Activated B cell treated with CpG ODN at 0.5 μM for 24 hours (primary cell): ENCODE measurements at regions not wholly inside any gene's neighbourhood (a gene's known extent, or its start where the extent isn't known, plus 50 kb on each side); places are given as distances from the start of the nearest gene placed in this dataset.

ENCODE experiments used
- ATAC-seq: fragments of 200-7000 bp; cut with Tn5 transposase; one replicate; pipeline ENCODE4 v1.10.0; 2021; ENCODE audit warnings: low read depth, mild to moderate bottlenecking, moderate library complexity
- CTCF ChIA-PET: fragments of 350-600 bp; sonication (Branson Sonifier 250); formaldehyde crosslinking; loops from one replicate; lab custom pipeline; 2021; ENCODE audit warnings: antibody characterized with exemption; lab: Charles Lee
- POLR2A ChIA-PET: fragments of 350-600 bp; sonication (Branson Sonifier 250); formaldehyde crosslinking; loops from one replicate; lab custom pipeline; 2021; ENCODE audit warnings: antibody characterized with exemption; lab: Charles Lee
- DNase-seq: peaks from one replicate; pipeline ENCODE4 v3.0.0; 2022
- H3K27ac Mint-ChIP-seq: one replicate; pipeline ENCODE4 v1.8.0; 2020; ENCODE audit warnings: mixed read lengths
- H3K27me3 Mint-ChIP-seq: one replicate; pipeline ENCODE4 v1.8.0; 2021; ENCODE audit warnings: mixed read lengths
- H3K36me3 Mint-ChIP-seq: one replicate; pipeline ENCODE4 v1.8.0; 2021; ENCODE audit warnings: low read depth, mixed read lengths
- H3K4me1 Mint-ChIP-seq: one replicate; pipeline ENCODE4 v1.8.0; 2021; ENCODE audit warnings: mixed read lengths
- H3K4me3 Mint-ChIP-seq: one replicate; pipeline ENCODE4 v1.8.0; 2020; ENCODE audit warnings: mild to moderate bottlenecking, mixed read lengths
- H3K9me3 Mint-ChIP-seq: one replicate; pipeline ENCODE4 v1.8.0; 2020; ENCODE audit warnings: mixed read lengths
- CTCF ChIP-seq: fragments of 200-600 bp; IDR thresholded peaks from one replicate; pipeline ENCODE4 v1.8.0; 2022; ENCODE audit warnings: antibody characterized with exemption, mild to moderate bottlenecking
- intact Hi-C: fragments of 100-400 bp; cut with micrococcal nuclease; formaldehyde crosslinking; loops from one replicate; pipeline ENCODE4 v1.15.1; 2024

- no peak for TF ChIP-seq CTCF
- DNase-seq: no peak
- intact Hi-C loops: no loop called here
- Mint-ChIP-seq H3K4me1 (no peaks in the 10 kb centered on the region), H3K27ac (no peak overlapping the region), H3K9me3 (no peaks in the 10 kb centered on the region), H3K4me3 (no peak overlapping the region), H3K27me3 (no peaks in the 10 kb centered on the region), H3K36me3 (no peaks in the 10 kb centered on the region)
- ChIA-PET POLR2A (no interaction called here), CTCF (no interaction called here)
- no peak for ATAC-seq
Observed at GRCh38 chr1:168379104-168379860, 98.6 kb downstream of the TBX19 start.

GRCh38 chr1:168375566-168376300, 95.1 kb downstream of the TBX19 start:
- Mint-ChIP-seq H3K36me3 (no peaks in the 10 kb centered on the region), H3K4me1 (no peaks in the 10 kb centered on the region), H3K4me3 (no peak overlapping the region), H3K27ac (no peak overlapping the region), H3K27me3 (no peaks in the 10 kb centered on the region), H3K9me3 (no peaks in the 10 kb centered on the region)
- POLR2A ChIA-PET: no interaction called here
- ATAC-seq: no peak
- no peak for DNase-seq
- intact Hi-C loops: no loop called here
- CTCF ChIA-PET: interaction anchor here (1.1 kb wide), 1 partner anchor 33 kb away, joined by 5 read pairs; no protein-coding TSS in a partner anchor
- TF ChIP-seq CTCF: no peak

- no peak for DNase-seq
- no peak for ATAC-seq
- TF ChIP-seq CTCF: no peak
- intact Hi-C loops: no loop called here
- no peak overlapping the region for H3K4me3 Mint-ChIP-seq
- ChIA-PET CTCF (interaction anchor here (1.1 kb wide), 1 partner anchor 32 kb away, joined by 5 read pairs; no protein-coding TSS in a partner anchor), POLR2A (no interaction called here)
- H3K4me1 Mint-ChIP-seq: no peaks in the 10 kb centered on the region
- no peak overlapping the region for H3K27ac Mint-ChIP-seq
- H3K27me3 Mint-ChIP-seq: no peaks in the 10 kb centered on the region
- no peaks in the 10 kb centered on the region for H3K36me3 Mint-ChIP-seq
- no peaks in the 10 kb centered on the region for H3K9me3 Mint-ChIP-seq
Observed at GRCh38 chr1:168374566-168374965, 93.9 kb downstream of the TBX19 start.

- Mint-ChIP-seq H3K27me3 (no peaks in the 10 kb centered on the region), H3K36me3 (no peaks in the 10 kb centered on the region), H3K4me1 (no peaks in the 10 kb centered on the region), H3K4me3 (no peak overlapping the region), H3K9me3 (no peaks in the 10 kb centered on the region), H3K27ac (no peak overlapping the region)
- ATAC-seq (no peak), DNase-seq (no peak)
- no peak for TF ChIP-seq CTCF
- intact Hi-C loops: no loop called here
- ChIA-PET CTCF (no interaction called here), POLR2A (no interaction called here)
Observed at GRCh38 chr1:168373869-168374268, 93.2 kb downstream of the TBX19 start.

GRCh38 chr1:168372861-168373371, 92.2 kb downstream of the TBX19 start:
- CTCF ChIA-PET: no interaction called here

More at GRCh38 chr1:168372861-168373371, 92.2 kb downstream of the TBX19 start:
- intact Hi-C loops: no loop called here
- H3K36me3 Mint-ChIP-seq: no peaks in the 10 kb centered on the region
- TF ChIP-seq CTCF: no peak
- ATAC-seq: no peak
- no peaks in the 10 kb centered on the region for H3K4me1 Mint-ChIP-seq
- DNase-seq: no peak
- no peak overlapping the region for H3K27ac Mint-ChIP-seq
- POLR2A ChIA-PET: no interaction called here
- H3K9me3 Mint-ChIP-seq: no peaks in the 10 kb centered on the region
- H3K27me3 Mint-ChIP-seq: no peaks in the 10 kb centered on the region
- H3K4me3 Mint-ChIP-seq: no peak overlapping the region
